ENCODE measurements at regions not wholly inside any gene's neighbourhood (a gene's known extent, or its start where the extent isn't known, plus 50 kb on each side); places are given as distances from the start of the nearest gene placed in this dataset.

DNA sequence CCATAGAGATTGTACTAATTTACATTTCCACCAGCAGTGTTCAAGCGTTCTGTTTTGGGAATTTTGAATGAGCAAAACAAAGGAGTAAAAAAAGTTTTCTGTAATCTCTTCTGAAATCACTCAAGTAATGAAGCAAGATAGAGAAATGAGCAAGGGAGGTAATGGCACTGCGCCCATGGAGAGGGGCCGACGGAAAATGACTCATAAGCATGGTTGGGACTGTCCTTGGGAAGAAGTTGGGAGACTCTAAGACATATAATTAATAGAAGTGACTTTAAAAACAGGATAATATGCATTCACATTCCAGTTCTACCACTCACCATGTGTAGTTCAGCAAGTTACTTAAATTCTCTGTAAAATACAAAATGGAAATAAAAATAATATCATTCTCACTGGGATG is 62.5 kb upstream of the C5orf46 start:
- intact Hi-C loops (cut with DNase I): no loop called here
- no peaks in the 10 kb centered on the region for H3K36me3 ChIP-seq
- H3K4me3 ChIP-seq: no peak overlapping the region
- WGBS: 79% methylated on average over 4 of the region's 4 CpGs
- no peaks in the 10 kb centered on the region for H3K9me3 ChIP-seq
- H3K27ac ChIP-seq (replicated peaks in 1 of 4): no peak overlapping the region
- peaks cover 0 to 7% (median 2%) of the 10 kb centered on the region in 4 donors for H3K4me1 ChIP-seq
- no peaks in the 10 kb centered on the region for H3K27me3 ChIP-seq
- DNase-seq (ENCODE audit: extremely low spot score): no peak
- no peak for TF ChIP-seq POLR2A (IDR thresholded peaks at IDR 0.05; ENCODE audit: low read depth)
- no peak for TF ChIP-seq EP300 (IDR thresholded peaks at IDR 0.05)
- TF ChIP-seq CTCF (IDR thresholded peaks at IDR 0.05): no peak
- TF ChIP-seq POLR2AphosphoS5 (IDR thresholded peaks at IDR 0.05): no peak

- intact Hi-C loops (cut with DNase I): no loop called here
Observed at GRCh38 chr5:147966829-147967228, 60.5 kb upstream of the C5orf46 start.

DNA sequence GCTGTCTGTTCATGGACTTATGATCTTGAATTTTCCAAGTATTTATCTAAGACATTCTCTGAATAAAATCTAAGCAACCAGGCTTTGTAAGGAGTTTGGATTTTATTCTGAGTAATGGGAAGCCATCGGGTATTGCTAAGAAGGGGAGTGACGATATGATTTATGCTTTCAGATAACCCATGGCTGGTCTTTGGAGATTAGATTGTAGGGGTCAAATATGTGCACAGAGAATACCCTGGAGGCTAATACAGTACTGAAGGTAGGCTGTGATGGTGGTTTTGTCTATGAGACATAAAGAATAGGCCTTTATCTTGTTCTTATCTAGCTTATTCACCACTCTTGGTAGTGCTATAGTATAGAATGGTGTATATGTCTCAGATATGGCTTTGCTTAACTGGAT is 60.0 kb upstream of the C5orf46 start:
- peaks cover 0 to 10% (median 4%) of the 10 kb centered on the region in 4 donors for H3K4me1 ChIP-seq
- intact Hi-C loops (cut with DNase I): no loop called here
- no peaks in the 10 kb centered on the region for H3K9me3 ChIP-seq
- H3K4me3 ChIP-seq: no peak overlapping the region
- DNase-seq (ENCODE audit: extremely low spot score): no peak
- no peaks in the 10 kb centered on the region for H3K36me3 ChIP-seq
- TF ChIP-seq CTCF (IDR thresholded peaks at IDR 0.05) (no peak), EP300 (IDR thresholded peaks at IDR 0.05) (no peak), POLR2AphosphoS5 (IDR thresholded peaks at IDR 0.05) (no peak), POLR2A (IDR thresholded peaks at IDR 0.05; ENCODE audit: low read depth) (no peak)
- no peaks in the 10 kb centered on the region for H3K27me3 ChIP-seq
- no peak overlapping the region for H3K27ac ChIP-seq (replicated peaks in 1 of 4)
- WGBS: 59% methylated on average over 2 of the region's 2 CpGs

More at GRCh38 chr5:147966829-147967228, 60.5 kb upstream of the C5orf46 start:
- TF ChIP-seq CTCF (IDR thresholded peaks at IDR 0.05): no peak
- TF ChIP-seq POLR2AphosphoS5 (IDR thresholded peaks at IDR 0.05): no peak
- TF ChIP-seq POLR2A (IDR thresholded peaks at IDR 0.05; ENCODE audit: low read depth): no peak
- no peak for TF ChIP-seq EP300 (IDR thresholded peaks at IDR 0.05)
- no peak for DNase-seq (ENCODE audit: extremely low spot score)
- whole genome bisulfite sequencing: 82% methylated on average over 4 of the region's 4 CpGs
- H3K4me3 ChIP-seq: no peak overlapping the region
- no peaks in the 10 kb centered on the region for H3K36me3 ChIP-seq
- no peaks in the 10 kb centered on the region for H3K27me3 ChIP-seq
- peaks cover 0 to 10% (median 4%) of the 10 kb centered on the region in 4 donors for H3K4me1 ChIP-seq
- H3K27ac ChIP-seq (replicated peaks in 1 of 4): no peak overlapping the region
- no peaks in the 10 kb centered on the region for H3K9me3 ChIP-seq

DNA sequence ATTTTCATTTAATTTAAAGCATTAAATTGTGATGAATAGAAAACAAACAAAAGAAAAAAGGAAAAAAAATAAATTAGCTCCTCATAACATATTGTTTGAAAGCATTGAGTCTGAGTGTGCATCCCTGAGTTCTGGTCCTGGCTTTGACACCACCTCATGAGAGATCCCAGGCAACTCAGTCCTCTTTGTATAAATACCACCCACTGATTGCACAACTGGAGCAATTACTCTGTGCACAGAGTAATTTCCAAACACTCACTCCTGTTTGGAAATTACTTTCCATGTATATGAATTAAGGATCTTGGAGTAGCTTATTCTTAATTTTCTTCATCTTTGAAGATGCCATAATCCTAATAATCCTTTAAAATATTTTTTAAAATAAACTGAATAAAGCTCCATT is 59.4 kb upstream of the C5orf46 start:
- Histone ChIP-seq H3K4me3 (no peak overlapping the region), H3K9me3 (no peaks in the 10 kb centered on the region), H3K27me3 (no peaks in the 10 kb centered on the region), H3K36me3 (no peaks in the 10 kb centered on the region), H3K4me1 (peaks cover 0 to 10% (median 4%) of the 10 kb centered on the region in 4 donors), H3K27ac (replicated peaks in 1 of 4) (no peak overlapping the region)
- no peak for DNase-seq (ENCODE audit: extremely low spot score)
- intact Hi-C loops (cut with DNase I): no loop called here
- TF ChIP-seq EP300 (IDR thresholded peaks at IDR 0.05): no peak
- no peak for TF ChIP-seq POLR2AphosphoS5 (IDR thresholded peaks at IDR 0.05)
- TF ChIP-seq POLR2A (IDR thresholded peaks at IDR 0.05; ENCODE audit: low read depth): no peak
- no peak for TF ChIP-seq CTCF (IDR thresholded peaks at IDR 0.05)

Data from esophagus muscularis mucosa (tissue), 4 donors.